AG04449 (cell line): ENCODE measurements at regions not wholly inside any gene's neighbourhood (a gene's known extent, or its start where the extent isn't known, plus 50 kb on each side); places are given as distances from the start of the nearest gene placed in this dataset.
A peak's percentile ranks its signal among the peaks of the same experiment; 100 is the strongest.
"Not testable (repeated sequence)": the region's sequence is repeated elsewhere in the genome, so short reads cannot be mapped to it uniquely, and the experiment has no call there.

Experiments used
- CTCF ChIA-PET: fragments of 350-600 bp; formaldehyde crosslinking; extraction: SDS; loops from one replicate; lab custom pipeline; 2021; ENCODE audit warnings: antibody characterized with exemption; lab: Yijun Ruan, JAX
- POLR2A ChIA-PET: fragments of 400-600, 350-600 bp; formaldehyde crosslinking; extraction: SDS; loops from one replicate; lab custom pipeline; 2020; ENCODE audit warnings: antibody characterized with exemption, inconsistent platforms; lab: Yijun Ruan, JAX
- DNase-seq: peaks from one replicate; pipeline ENCODE4 v3.0.0-alpha.2; 2010; ENCODE audit warnings: low read depth, low spot score
- H3K4me3 ChIP-seq: 2 replicates; pipeline ENCODE4 v1.5.1; 2011; ENCODE audit warnings: low read depth, mild to moderate bottlenecking, control low read depth, low read length
- TF ChIP-seq, protein P1 (sequence below): IDR thresholded peaks from one replicate; pipeline ENCODE4 v1.5.1; 2011; ENCODE audit warnings: mild to moderate bottlenecking, moderate library complexity, low read length, control low read depth, inconsistent platforms; ENCODE audit not compliant: insufficient read depth; ENCODE audit errors: missing control alignments

DNA sequence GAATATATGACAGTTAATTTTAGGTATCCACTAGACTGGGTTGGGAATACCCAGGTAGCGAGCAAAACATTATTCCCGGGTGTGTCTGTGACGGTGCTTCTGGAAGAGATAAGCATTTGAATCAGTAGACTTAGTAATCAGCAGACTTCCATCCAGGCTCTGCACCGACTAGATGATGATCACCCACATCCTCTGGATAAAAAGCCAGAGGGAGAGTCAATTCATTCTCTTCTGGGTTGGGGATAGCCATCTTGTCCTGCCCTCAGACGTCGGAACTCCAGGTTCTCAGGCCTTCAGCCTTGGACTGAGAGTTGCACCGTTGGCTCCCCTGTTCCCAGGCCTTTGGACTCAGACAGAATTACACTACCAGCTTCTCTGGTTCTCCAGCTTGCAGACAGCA, 168.0 kb downstream of the PHLDA1 start:
- CTCF ChIA-PET = no interaction called here
- no peak overlapping the region for H3K4me3 ChIP-seq
- TF ChIP-seq, protein P1, sequence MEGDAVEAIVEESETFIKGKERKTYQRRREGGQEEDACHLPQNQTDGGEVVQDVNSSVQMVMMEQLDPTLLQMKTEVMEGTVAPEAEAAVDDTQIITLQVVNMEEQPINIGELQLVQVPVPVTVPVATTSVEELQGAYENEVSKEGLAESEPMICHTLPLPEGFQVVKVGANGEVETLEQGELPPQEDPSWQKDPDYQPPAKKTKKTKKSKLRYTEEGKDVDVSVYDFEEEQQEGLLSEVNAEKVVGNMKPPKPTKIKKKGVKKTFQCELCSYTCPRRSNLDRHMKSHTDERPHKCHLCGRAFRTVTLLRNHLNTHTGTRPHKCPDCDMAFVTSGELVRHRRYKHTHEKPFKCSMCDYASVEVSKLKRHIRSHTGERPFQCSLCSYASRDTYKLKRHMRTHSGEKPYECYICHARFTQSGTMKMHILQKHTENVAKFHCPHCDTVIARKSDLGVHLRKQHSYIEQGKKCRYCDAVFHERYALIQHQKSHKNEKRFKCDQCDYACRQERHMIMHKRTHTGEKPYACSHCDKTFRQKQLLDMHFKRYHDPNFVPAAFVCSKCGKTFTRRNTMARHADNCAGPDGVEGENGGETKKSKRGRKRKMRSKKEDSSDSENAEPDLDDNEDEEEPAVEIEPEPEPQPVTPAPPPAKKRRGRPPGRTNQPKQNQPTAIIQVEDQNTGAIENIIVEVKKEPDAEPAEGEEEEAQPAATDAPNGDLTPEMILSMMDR = no peak
- POLR2A ChIA-PET = interaction anchor here (1.2 kb wide), 1 partner anchor 167 kb away, joined by 4 read pairs; no protein-coding TSS in a partner anchor
- DNase-seq = no peak

DNA sequence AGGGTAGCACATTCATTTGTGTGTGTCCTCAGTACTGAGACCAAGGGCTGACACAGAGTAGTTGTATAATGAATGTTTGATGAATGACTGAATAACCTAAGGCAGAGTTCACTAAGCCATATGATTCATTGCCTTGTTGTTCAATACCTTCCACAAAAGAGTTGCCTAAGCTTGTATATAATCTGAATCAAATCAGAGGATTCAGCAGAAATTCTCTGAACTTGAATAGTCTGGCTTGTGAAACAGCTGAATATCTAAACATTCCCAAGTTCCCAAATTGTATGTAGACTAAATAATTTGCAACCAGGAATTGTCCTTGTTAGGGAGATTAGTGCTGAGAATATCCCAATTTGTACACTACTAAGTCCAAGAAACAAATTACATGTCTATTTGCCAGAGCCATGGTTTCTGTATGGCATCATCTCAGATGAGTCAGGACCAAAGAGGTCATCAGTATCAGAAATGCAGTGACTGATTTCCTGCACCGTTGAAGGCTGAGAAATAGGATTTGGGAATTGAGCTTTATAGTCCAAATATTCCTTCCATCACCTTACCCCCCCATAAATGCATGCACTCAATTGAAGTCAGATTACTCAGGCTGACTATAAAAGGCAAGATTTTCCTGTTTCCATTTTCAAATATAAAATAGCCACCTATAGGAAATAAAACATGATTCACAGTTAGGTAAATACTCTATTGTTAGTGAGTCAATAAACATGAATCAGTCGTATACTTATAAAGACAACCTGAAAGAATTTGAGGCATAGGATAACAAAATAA, 168.7 kb downstream of the PHLDA1 start:
- TF ChIP-seq, protein P1 = no peak
- CTCF ChIA-PET = no interaction called here
- H3K4me3 ChIP-seq = no peak overlapping the region
- POLR2A ChIA-PET = interaction anchor here (1.2 kb wide), 1 partner anchor 168 kb away, joined by 4 read pairs; no protein-coding TSS in a partner anchor
- peak; percentile 9 for DNase-seq

DNA sequence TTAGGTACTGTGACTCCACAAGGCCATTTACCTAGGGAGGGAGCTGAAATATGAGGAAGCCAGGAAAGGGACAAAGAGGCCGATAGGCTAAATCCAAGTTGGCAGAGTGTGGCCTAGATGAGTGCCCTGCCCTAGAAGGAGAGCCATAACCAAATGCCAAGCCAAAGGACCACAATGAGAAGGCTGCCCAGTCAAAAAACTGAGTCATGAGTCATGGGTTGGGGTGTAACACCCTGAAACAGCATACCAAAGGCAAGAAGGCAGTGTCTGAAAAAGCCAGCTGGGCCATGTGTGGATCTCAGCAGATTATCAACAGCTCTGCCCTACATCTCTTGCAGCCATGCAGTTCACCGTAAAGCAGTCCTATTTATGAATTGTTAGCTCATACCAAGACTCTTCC, 171.7 kb downstream of the PHLDA1 start:
- TF ChIP-seq, protein P1 = no peak
- DNase-seq = no peak
- CTCF ChIA-PET = no interaction called here
- H3K4me3 ChIP-seq = no peak overlapping the region
- POLR2A ChIA-PET = no interaction called here

DNA sequence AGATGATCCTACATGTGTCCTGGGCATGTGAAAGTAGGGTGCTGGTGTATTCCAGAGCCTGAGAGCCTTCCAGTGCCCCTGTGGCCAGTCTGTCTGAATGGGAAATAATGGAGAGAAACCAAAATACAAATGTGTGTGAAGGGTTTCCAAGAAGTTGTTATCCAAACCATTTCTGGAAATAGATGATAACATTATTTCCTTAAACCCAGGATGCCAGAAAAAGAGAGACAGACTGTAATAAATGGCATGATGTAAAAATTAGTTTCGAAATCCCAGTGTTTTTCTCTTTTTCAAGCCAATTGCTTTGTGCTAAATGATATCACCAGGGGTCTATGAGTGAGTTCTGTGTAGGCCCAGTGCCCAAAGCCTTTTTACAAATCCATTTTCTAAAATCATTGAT, 175.3 kb downstream of the PHLDA1 start:
- CTCF ChIA-PET = interaction anchor here (0.7 kb wide), 1 partner anchor 329 kb away, joined by 4 read pairs; no protein-coding TSS in a partner anchor
- no peak for DNase-seq
- H3K4me3 ChIP-seq = no peak overlapping the region
- POLR2A ChIA-PET = no interaction called here
- TF ChIP-seq, protein P1 = no peak

DNA sequence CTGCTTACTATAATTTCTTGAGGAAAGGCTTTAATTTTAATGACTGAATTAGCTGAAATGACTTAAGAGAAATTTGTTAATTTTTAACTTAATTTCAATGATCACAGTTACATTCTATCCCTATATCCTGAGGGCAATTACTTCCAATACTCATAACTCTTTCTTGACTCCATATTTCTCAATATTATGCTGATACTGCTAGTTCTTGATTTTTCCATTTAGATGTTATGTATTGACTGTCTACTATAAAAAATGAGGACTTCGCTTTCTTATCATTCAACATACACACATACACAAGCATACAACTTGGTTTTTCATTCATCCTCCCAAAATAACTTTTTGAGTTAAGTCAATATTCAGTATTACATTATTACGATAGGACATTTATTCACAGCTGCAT, 176.2 kb downstream of the PHLDA1 start:
- no peak for DNase-seq
- ChIA-PET POLR2A (no interaction called here), CTCF (no interaction called here)
- H3K4me3 ChIP-seq = no peak overlapping the region
- TF ChIP-seq, protein P1 = no peak

DNA sequence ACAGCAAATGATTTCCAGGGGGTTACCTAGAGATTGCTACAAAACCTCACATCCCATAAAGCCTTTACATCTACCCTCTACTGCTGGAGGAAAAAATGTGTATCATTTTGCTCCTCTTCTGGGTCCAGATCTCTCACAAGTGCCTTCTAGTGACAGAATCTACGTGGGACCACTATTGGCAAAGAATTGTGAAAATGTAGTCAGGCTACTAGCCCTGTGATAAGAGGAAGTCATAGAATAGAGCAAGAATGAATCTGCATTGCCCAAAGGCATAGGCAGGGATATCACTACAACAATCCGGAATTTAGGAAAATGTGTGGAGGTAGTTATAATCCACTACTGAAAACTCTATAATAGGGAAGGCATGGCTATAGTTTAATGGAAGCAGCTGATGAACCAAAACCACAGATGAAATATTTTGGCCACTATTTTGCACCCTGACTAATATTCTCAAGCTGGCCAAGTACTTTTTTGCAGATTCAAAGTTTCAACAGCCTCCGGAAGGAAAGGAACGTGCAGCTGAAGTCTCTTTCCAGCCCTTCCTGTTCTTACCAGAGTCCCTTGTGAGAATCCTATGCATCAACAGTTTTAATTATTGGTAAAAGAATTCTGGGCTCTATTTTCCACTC, 176.8 kb downstream of the PHLDA1 start:
- no peak for DNase-seq
- CTCF ChIA-PET = interaction anchor here (0.9 kb wide), 1 partner anchor 326 kb away, joined by 3 read pairs; no protein-coding TSS in a partner anchor
- no peak overlapping the region for H3K4me3 ChIP-seq
- TF ChIP-seq, protein P1 = no peak
- POLR2A ChIA-PET = no interaction called here

DNA sequence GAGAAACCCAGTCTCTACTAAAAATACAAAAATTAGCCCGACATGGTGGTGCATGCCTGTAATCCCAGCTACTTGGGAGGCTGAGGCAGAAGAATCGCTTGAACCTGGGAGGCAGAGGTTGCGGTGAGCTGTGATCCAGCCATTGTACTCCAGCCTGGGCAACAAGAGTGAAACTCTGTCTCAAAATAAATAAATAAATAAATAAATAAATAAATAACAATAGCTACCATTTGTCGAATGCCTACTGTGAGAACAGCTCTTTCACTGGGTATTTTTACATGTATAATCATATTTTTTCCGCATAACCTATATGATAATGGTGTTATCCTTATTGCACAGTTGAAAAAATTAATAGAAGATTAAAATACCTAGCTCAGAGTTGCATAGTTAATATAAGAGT, 177.4 kb downstream of the PHLDA1 start:
- H3K4me3 ChIP-seq, POLR2A ChIA-PET, DNase-seq: not testable (repeated sequence)
- CTCF ChIA-PET = interaction anchor here (0.9 kb wide), 1 partner anchor 326 kb away, joined by 3 read pairs; no protein-coding TSS in a partner anchor
